ENCODE measurements at regions not wholly inside any gene's neighbourhood (a gene's known extent, or its start where the extent isn't known, plus 50 kb on each side); places are given as distances from the start of the nearest gene placed in this dataset.
"Not testable (repeated sequence)": the region's sequence is repeated elsewhere in the genome, so short reads cannot be mapped to it uniquely, and the experiment has no call there.

DNA sequence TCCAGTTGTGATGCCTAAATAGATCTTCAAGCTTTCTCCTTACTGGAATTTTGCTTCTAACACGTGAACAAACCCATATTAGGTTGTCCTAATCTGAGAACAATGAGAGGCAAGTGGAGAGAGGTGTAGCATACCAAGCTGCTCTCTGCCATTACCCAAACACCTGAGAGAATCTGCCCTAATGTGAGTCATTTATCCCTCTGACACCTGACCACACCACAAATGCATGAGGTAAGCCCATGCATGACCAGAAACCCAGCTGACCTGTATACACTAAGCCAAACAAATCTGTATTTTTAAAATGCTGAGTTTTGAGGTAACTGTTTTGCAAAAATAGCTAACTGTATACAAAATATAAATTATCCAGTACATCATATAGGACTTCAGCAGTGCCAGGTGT is 1458.1 kb upstream of the B3GALT2 start:
- H3K4me3 ChIP-seq (ENCODE audit: low read depth, low read length), result no peak overlapping the region
- DNase-seq (ENCODE audit: low read depth), result no peak
- TF ChIP-seq, protein P1, sequence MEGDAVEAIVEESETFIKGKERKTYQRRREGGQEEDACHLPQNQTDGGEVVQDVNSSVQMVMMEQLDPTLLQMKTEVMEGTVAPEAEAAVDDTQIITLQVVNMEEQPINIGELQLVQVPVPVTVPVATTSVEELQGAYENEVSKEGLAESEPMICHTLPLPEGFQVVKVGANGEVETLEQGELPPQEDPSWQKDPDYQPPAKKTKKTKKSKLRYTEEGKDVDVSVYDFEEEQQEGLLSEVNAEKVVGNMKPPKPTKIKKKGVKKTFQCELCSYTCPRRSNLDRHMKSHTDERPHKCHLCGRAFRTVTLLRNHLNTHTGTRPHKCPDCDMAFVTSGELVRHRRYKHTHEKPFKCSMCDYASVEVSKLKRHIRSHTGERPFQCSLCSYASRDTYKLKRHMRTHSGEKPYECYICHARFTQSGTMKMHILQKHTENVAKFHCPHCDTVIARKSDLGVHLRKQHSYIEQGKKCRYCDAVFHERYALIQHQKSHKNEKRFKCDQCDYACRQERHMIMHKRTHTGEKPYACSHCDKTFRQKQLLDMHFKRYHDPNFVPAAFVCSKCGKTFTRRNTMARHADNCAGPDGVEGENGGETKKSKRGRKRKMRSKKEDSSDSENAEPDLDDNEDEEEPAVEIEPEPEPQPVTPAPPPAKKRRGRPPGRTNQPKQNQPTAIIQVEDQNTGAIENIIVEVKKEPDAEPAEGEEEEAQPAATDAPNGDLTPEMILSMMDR (IDR thresholded peaks at IDR 0.05; ENCODE audit: insufficient read depth, low read depth, low read length, missing control alignments), result no peak

DNA sequence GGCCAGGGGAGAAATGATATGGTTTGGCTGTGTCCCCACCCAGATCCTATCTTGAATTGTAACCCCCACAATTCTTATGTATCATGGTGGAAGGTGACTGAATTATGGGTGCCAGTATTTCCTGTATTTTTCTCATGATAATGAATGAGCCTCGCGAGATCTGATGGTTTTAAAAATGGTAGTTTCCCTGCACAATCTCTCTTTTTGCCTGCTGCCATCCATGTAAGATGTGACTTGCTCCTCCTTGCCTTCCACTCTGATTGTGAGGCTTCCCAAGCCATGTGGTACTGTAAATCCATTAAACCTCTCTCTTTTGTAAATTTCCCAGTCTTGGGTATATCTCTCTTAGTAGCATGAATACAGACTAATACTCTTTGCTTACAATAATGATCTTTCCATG is 1453.9 kb upstream of the B3GALT2 start:
- TF ChIP-seq, protein P1 (IDR thresholded peaks at IDR 0.05; ENCODE audit: insufficient read depth, low read depth, low read length, missing control alignments), result no peak
- no peak overlapping the region for H3K4me3 ChIP-seq (ENCODE audit: low read depth, low read length)
- DNase-seq (ENCODE audit: low read depth), result no peak

DNA sequence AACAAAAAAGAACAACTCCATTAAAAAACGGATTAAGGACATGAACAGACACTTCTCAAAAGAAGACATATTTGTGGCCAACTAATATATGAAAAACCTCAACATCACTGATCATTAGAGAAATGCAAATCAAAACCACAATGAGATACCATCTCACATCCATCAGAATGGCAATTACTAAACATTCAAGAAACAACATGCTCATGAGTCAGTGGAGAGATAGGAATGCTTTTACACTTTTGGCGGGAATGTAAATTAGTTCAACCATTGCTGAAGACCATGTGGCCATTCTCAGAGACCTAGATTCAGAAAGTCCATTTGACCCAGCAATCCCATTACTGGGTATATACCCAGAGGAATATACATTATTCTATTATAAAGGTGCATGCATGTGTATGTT is 1442.6 kb upstream of the B3GALT2 start:
- DNase-seq (ENCODE audit: low read depth), result no peak
- TF ChIP-seq, protein P1 (IDR thresholded peaks at IDR 0.05; ENCODE audit: insufficient read depth, low read depth, low read length, missing control alignments), result no peak
- H3K4me3 ChIP-seq (ENCODE audit: low read depth, low read length), result no peak overlapping the region

DNA sequence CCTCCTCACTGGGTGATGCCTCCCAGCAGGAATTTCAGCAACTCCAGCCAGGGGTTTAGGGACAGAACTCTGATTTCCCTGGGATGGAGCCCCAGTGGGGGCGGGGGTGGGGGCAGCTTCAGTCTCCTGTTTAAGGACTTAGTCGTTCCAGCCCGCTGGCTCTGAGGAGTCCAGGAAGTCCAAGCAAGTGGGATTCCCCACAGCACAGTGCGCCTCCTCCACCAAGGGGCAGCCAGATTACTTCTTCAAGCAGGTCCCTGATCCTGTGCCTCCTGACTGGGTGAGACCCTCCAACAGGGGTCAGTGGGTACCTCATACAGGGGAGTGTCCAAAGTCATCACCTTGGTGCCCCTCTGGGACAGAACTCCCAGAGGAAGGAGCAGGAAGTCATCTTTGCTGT is 1438.4 kb upstream of the B3GALT2 start:
- TF ChIP-seq, protein P1 (IDR thresholded peaks at IDR 0.05; ENCODE audit: insufficient read depth, low read depth, low read length, missing control alignments), result no peak
- H3K4me3 ChIP-seq (ENCODE audit: low read depth, low read length), result no peak overlapping the region
- DNase-seq (ENCODE audit: low read depth), result no peak

DNA sequence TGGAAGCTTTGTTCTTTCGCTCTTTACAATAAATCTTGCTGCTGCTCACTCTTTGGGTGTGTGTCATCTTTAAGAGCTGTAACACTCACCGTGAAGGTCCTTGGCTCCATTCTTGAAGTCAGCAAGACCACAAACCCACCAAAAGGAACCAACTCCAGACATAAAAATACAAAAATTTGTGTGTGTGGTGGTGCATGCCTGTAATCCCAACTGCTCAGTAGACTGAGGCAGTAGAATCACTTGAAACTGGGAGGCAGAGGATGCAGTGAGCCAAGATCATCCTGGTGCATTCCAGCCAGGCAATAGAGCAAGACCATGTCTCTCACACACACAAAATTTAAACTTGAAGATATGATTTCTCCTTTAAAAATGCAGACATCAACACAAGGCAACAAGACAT is 1431.7 kb upstream of the B3GALT2 start:
- DNase-seq (ENCODE audit: low read depth), result no peak
- TF ChIP-seq, protein P1 (IDR thresholded peaks at IDR 0.05; ENCODE audit: insufficient read depth, low read depth, low read length, missing control alignments), result no peak
- H3K4me3 ChIP-seq (ENCODE audit: low read depth, low read length), result no peak overlapping the region

DNA sequence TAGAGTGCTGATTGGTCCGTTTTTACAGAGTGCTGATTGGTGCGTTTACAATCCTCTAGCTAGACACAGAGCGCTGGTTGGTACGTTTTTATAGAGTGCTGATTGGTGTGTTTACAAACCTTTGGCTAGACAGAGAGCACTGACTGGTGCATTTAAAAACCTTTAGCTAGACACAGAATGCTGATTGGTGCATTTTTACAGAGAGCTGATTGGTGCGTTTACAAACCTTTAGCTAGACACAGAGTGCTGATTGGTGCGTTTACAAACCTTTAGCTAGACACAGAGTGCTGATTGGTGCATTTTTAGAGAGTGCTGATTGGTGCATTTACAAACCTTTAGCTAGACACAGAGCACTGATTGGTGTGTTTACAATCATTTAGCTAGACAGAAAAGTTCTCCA is 1430.9 kb upstream of the B3GALT2 start:
- DNase-seq (ENCODE audit: low read depth); H3K4me3 ChIP-seq (ENCODE audit: low read depth, low read length): not testable (repeated sequence)

DNA sequence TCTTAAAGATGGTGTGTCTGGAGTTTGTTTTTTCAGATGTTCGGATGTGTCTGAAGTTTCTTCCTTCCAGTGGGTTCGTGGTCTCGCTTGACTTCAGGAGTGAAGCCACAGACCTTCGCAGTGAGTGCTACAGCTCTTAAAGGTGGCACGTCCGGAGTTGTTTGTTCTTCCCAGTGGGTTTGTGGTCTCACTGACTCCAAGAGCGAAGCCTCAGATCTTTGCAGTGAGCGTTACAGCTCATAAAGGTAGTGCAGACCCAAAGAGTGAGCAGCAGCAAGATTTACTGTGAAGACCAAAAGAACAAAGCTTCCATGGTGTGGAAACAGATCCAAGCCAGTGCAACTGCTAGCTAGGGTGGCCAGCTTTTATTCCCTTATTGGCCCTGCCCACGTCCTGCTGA is 1430.4 kb upstream of the B3GALT2 start:
- TF ChIP-seq, protein P1 (IDR thresholded peaks at IDR 0.05; ENCODE audit: insufficient read depth, low read depth, low read length, missing control alignments), result no peak
- no peak overlapping the region for H3K4me3 ChIP-seq (ENCODE audit: low read depth, low read length)
- DNase-seq (ENCODE audit: low read depth), result no peak

DNA sequence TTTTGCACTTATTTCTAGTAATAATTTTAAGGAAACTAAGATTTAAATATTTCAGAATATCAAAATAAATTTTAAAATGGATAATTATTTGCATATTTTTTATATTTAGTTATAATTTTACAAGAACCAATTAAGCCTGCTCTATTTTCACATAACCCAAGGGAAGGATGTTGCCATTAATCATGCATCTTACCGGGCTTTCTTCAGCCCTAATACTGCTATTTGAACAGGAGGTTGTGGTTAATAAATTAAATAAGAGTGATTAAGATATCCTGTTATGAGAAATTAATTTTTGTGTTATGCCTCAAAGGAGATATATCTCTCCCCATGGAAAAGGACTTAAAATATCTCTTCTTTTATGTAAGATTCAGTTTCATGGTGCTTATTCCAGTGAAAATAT is 1415.8 kb upstream of the B3GALT2 start:
- no peak overlapping the region for H3K4me3 ChIP-seq (ENCODE audit: low read depth, low read length)
- TF ChIP-seq, protein P1 (IDR thresholded peaks at IDR 0.05; ENCODE audit: insufficient read depth, low read depth, low read length, missing control alignments), result no peak
- no peak for DNase-seq (ENCODE audit: low read depth)
